ENCODE measurements at regions not wholly inside any gene's neighbourhood (a gene's known extent, or its start where the extent isn't known, plus 50 kb on each side); places are given as distances from the start of the nearest gene placed in this dataset.

DNA sequence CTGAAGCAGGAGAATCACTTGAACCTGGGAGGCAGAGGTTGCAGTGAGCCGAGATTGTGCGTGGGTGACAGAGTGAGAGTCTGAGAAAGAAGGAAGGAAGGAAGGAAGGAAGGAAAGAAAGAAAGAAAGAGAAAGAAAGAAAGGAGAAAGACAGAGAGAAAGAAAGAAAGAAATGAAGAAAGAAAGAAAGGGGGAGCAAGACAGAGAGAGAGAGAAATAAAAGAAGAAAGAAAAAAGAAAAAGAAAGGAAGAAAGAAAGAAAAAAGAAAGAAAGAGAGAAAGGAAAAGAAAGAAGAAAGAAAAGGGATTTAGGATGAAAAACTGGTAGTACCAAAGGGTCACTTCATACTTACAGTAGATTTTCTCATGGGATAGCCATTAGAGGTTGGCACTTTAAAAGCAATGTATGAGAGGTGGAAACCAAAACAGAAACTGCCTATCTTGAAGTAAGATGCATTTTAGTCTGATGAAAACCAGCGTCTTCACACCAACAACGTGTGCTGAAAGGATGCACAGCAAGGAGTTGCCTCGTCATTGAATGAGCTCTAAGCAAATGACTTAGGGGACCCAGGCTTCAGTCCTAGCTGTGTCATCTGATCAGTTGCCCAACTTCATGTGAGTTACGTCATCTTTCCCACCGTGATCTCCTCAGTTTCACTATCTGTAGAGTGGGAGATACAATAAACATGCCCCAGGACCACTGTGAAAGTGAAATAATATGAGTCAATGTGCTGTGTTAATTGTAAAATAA is 133.9 kb upstream of the NEDD9 start:
- DNase-seq (ENCODE audit: low read depth in 4 of 4, low spot score in 3 of 4): no peak

DNA sequence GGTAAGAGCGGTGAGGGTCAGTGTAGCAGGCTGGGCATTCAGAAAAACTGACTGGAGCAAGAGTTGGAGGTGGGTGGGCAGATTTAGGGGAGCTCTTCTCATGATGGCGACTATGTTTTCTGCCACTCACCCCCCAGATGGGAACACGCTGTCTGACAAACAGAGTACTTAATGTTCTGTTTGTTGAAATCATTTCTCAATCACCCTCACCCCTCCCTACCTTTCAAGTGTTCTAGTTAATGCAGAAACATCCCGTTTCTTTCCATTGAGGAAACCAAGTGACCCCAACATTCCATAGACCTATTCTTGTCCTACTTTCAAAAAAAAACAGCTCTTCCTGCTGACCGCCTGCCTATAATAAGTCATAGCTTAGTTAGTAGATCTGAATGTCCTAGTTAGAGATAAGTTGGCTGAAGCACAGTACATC is 132.5 kb upstream of the NEDD9 start:
- no peak for DNase-seq (ENCODE audit: low read depth in 4 of 4, low spot score in 3 of 4)

DNA sequence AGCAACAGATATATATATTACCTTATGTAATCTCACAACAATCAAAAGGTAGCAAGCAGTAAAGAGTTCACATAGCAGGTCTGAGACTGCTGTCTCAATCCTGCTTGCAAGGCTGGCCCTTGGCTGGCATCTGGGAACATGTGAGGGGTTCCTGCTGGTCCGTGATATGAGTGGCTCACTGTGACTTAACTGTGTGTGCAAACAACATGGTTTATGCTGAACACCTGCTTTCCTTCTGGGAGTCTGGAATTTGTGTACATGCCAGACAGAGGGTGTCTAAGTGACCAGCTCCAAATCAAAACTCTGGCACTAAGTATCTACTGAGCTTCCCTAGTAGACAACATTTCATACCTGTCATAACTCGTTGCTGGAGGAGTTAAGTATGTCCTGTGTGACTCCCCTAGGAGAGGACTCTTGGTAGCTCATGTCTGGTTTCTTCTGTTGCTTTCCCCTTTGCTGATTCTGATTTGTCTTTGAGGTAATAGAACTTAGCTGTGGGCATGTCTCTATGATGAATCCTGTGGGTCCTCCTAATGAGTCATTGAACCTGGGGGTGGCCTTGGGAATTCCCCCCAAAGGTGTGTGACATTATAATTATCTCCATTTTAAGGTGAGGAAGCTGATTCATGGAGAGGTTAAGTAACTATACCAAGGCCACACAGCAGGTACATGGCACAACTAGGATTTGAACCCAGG is 131.6 kb upstream of the NEDD9 start:
- DNase-seq (ENCODE audit: low read depth in 4 of 4, low spot score in 3 of 4): no peak

DNA sequence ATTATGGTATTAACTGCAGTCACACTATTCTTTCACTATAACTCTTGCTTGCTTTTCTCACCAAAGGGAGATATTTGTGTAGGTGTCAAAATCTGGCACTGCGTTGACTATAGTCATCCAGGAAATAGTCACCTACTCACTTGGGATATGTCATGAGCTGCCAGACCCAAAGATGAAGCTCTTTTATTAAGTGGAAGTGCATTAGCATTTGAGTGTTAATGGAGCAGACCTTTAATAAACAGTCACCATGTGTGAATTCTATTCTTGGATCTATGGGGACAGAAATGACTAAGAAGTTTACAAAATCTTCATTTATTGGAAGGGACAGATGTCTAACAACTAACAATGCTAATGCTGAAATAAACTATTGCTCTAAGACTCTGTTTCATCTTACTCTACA is 130.1 kb upstream of the NEDD9 start:
- DNase-seq (ENCODE audit: low read depth in 4 of 4, low spot score in 3 of 4): no peak

DNA sequence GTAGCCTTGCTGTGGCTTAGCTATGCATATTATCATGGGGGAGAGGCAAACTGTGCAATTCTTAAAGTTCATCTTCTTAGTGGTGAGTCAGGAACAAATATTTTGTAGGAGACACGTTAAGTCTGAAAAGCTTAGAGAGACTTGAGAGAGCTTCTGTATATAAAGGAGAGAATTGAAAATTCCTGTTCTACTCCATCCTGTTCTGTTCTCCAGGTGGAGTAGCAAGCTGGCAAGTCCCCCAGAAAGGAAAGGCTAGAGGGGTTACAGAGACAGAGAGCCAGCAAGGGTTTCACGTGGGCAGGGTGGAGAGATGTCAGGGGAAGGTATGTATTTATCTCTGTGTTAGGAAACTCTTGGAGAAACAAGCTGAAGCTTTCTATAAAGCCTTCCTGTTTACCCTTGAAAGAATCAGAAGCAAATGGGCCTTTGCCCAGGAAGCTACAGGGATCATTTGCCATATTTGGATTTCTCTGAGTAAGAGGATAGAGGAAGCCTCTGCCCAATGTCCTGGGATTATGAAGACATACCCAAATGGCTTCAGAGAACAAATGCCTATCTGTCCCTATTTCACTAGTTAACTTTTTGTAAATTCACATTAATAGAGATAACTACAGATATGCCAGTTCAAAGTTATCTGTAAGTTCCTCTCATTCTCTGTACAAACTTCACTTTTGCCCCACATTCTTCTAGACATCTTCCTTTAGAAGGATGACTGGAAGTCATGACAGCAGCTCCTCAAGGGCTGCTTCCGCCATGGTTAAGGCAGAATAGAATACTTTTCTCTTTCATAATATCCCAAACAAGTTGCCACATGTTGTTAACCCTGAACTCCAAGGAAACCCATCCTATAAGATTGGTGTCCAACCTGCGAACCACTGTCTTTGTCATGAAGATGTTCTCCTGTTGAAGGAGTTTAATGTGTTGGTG is 126.7 kb upstream of the NEDD9 start:
- DNase-seq (ENCODE audit: low read depth in 4 of 4, low spot score in 3 of 4): no peak

DNA sequence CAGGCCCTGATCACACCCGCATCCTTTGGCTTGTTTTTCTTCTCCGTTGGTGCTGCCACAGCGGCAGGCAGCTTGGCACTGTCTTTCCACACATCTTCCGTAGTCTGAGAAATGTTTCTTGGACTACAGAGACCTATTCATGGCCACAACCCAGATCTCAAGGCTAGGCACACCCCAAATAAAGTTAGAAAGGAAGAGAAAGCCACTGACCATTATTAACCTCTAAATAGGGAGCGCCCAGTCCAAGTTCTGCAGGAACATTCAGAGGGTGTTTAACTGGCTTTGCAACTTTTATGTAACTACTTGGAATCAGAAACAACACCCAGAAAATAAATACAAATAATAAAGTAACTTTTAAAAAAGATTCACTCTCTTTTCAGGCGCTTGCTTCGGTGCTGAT is 124.8 kb upstream of the NEDD9 start:
- DNase-seq (ENCODE audit: low read depth in 4 of 4, low spot score in 3 of 4): no peak

DNA sequence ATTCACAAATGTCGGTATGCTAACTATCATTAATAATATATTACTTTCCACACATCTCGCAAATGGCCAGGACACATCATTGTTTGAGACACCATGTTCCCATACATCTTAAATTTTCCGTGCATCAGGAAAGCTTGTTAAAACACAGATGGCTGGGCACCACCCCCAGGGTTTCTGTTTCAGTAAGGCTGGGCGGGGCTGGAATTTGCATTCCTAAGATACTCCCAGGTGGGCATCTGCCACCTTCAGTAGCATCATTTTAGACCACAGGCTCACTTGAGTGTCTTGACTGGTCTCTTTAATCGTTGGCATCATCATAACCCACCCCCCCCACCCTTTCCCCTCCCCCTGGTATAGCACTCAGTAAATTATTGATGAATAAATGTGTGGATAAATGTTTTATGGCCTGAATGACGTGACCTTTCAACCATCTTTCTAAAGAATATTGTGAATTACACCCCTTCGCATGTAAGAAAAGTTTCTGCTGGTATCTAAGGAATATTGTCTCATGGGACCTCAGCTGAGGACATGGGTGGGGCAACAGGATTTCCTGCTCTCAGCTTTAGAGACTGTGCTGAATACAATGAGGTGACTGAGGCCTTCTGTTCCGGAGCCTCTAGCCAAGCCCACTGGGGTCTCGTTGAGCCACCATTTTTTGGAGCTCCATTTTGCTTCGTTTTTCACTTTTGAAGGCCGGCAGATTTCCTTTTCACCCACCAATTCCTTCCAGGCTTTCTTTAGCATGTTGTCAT is 124.1 kb upstream of the NEDD9 start:
- no peak for DNase-seq (ENCODE audit: low read depth in 4 of 4, low spot score in 3 of 4)

DNA sequence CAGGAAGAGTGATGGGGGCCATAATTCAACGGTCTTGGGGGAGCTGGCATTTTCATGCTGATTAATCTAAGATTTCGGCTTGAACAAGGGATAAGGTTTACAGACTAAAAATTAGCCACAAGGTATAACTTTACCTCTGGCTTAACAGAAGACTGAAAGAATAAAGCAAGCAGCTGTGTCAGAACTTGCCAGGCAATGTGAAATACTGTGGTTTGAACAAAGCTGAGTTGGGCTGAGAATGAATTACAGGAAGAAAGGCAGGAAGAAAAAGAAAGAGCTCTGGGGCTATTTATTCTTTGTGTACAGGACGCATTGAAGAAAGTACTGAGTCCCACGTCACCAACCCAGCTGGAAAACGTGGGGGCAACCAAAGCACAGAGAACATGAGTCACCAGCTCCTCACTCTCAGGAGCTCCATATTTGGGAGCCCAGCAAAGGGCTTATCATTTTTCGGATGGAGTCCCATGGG is 121.5 kb upstream of the NEDD9 start:
- no peak for DNase-seq (ENCODE audit: low read depth in 4 of 4, low spot score in 3 of 4)

DNA sequence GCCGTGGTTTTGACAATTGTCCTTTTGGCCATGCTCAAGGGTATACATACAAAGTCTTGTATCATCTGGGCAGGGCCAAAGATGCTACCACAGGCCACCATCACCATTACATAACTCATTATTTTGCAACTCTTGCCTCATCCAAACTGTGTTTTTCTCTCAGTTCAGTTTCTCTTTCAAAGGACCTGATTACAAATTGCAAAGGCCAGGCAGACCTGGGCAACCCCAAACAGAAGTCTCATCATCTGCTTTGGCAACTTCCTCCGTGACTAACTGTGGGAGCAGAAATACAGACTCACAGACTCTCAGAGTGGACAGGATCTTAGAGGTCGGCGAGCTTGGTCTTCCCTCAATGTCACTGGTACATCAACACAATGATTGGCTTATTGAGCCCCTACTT is 117.8 kb upstream of the NEDD9 start:
- no peak for DNase-seq (ENCODE audit: low read depth in 4 of 4, low spot score in 3 of 4)

DNA sequence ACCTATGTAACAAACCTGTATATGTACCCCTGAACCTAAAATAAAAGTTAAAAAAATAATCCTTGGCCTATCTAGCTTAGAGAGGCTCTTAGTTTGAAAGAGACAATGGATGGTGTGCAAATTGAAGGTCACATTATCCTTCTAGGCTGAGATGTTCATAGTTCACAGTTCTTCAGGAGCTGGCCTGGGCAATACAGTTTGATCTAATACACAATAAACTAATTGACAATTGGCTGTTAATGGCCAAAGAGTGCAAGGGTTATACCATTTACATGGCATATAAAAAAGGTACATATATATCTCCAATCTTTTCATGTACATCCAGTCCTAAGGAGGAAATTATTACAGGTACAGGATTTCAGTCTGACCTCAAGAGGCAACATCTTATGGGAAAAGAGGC is 117.4 kb upstream of the NEDD9 start:
- no peak for DNase-seq (ENCODE audit: low read depth in 4 of 4, low spot score in 3 of 4)

DNA sequence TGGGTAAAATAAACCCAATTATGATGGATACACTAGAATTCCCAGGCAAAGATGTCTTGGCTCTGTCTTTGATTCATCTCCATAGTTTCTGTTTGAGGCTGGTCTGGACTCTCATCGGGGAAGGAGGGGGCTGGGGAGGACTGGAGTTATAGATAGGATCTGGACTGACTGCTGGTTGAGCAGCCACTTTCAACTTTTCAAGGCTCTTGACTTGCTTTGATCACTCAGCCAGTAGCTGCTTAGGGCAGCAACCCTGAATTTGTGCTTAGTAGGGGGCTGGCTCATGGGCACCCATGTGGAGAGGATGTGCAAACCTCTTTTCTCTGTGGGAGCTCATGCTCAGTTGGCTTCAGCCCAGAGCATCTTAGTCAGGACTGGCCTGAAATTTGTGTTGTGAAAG is 114.0 kb upstream of the NEDD9 start:
- DNase-seq (ENCODE audit: low read depth in 4 of 4, low spot score in 3 of 4): no peak

DNA sequence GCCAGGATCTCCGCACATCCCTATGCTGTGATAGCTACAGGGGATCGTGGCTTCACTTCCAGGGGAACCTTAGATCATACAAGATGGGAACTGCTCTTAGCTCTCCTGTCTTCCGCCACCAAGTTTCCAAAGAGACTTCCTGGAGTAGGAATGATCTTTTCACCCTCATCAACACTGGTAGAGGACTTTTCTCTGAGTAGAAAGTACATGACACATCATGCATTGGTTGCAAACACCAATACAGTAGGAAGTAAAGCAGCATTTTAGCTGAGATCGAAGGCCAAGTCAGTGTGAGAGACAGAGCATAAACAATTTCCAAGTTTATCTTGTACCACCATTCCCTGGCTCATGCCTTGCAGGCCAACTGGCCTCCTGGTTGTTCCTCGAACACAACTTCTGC is 113.1 kb upstream of the NEDD9 start:
- no peak for DNase-seq (ENCODE audit: low read depth in 4 of 4, low spot score in 3 of 4)

DNA sequence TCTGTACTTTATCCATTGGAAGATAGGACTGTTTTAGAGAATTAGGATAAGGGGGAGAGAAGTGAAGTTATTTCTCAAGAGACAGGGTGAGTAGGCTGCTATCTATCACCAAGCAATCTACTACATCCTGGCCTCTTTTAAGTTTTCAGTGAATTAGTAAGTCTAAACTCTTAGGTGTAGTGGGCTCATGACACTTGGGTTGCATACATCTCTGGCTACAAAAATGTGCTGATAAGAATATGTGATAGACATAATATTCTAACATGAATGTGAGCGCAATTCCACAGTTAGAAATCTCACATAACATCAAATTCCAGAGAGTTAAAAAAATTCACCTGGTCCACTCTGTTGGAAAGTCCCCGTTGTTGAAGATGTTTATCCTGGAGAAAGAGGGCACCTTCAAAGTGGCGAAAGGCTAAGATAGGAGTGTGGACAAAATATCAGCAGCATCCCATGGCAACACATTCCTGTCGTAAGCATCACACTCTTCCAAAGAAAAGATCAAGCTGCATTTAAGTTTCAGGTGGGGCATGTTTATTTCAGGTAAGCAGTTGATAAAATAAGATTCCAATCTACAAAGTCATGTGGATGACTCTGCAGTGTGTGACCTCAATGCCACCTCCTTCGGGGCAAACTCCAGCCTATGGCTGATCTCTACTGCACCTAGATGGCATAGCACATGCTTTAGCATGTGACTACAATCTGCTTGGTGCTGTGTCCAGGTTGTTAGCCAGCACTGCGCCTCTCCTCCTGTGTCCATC is 111.7 kb upstream of the NEDD9 start:
- DNase-seq (ENCODE audit: low read depth in 4 of 4, low spot score in 3 of 4): no peak

DNA sequence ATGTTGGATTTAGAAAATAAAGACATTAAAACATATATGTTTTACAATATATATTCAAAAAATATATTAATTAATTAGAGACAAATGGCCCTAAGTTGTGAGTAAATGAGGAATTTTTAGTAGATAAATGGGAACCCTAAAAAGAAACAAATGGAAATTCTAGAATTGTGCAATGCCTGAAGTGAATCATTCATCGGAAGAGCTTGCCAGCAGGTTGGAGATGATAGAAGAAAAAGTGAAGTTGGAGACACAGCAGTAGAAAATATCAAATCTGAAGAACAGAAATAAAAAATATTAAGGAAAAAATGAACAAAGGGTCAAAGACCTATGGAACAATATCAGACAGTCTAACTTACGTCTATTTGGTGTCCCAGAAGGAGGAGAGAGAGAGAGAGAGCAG is 109.4 kb upstream of the NEDD9 start:
- DNase-seq (ENCODE audit: low read depth in 4 of 4, low spot score in 3 of 4): no peak

DNA sequence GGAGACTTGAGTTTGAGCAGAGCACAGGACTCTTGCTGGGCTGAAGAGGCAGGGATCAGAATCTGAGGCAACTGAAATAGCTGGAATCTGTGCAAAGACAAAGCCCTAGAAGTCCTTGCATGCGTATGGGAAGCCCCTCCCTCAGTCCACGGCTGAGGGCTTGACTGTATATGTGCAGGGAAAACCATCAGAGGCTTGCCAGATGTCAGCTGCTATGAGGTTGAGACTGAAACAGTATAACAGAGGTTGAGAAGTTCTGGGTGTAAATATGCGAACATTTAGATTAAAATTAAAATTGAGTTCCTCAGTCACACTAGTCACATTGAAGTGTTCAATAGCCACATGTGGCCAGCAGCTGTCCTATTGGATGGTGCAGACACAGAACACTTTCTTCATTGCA is 108.8 kb upstream of the NEDD9 start:
- DNase-seq (ENCODE audit: low read depth in 4 of 4, low spot score in 3 of 4): no peak

DNA sequence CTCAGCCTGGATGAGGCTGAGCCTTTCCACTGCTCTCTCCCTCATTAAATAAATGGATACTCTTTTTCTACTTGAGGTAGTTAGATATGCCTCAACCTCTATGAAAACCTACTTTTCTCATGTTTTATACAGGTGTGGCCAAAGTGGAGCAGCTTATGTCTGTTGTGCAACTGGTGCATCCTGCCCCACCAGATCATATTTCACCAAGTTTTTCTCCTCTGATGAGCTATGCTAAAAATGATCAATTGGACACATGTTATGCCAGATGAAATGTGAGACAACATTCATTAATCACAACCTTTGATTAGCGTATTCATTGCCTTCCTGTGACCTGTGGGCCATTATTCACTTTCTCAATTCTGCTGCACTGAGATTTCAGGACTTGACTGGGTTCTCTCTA is 106.9 kb upstream of the NEDD9 start:
- no peak for DNase-seq (ENCODE audit: low read depth in 4 of 4, low spot score in 3 of 4)

DNA sequence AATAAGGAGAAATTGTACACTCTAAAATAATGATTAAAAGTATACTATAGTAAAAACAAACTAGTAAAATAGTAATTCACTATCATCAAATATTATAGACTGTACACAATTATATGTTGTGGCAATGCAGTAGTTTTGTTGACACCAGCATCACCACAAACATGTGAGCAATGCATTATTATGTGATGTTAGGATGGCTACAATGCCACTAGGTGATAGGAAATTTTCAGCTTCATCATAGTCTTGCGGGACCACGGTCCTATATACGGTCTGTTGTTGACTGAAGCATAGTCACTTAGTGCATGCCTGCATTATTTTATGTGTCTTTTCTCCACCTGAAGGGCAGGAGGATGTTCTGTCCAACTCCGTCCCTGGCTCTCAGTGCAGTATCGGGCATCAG is 104.8 kb upstream of the NEDD9 start:
- no peak for DNase-seq (ENCODE audit: low read depth in 4 of 4, low spot score in 3 of 4)

DNA sequence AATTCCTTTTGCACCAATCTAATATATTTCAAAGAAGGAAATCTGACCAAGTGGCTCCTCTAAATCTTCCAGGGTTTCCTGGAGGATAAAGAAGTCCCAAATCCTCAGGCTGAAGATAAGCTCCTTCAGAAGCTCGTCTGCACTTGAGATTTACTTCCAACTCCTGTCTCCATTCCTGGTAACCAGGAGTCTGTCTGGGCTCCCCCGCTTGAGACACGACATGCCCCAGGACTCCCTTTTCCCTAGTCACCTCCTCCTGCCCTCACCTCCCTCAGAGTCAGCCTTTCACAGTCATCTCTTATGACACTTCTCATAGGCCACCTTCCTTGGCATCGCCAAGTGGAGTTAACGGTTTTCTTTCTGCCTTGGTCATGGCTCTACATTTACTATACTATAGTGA is 103.4 kb upstream of the NEDD9 start:
- DNase-seq (ENCODE audit: low read depth in 4 of 4, low spot score in 3 of 4): no peak

DNA sequence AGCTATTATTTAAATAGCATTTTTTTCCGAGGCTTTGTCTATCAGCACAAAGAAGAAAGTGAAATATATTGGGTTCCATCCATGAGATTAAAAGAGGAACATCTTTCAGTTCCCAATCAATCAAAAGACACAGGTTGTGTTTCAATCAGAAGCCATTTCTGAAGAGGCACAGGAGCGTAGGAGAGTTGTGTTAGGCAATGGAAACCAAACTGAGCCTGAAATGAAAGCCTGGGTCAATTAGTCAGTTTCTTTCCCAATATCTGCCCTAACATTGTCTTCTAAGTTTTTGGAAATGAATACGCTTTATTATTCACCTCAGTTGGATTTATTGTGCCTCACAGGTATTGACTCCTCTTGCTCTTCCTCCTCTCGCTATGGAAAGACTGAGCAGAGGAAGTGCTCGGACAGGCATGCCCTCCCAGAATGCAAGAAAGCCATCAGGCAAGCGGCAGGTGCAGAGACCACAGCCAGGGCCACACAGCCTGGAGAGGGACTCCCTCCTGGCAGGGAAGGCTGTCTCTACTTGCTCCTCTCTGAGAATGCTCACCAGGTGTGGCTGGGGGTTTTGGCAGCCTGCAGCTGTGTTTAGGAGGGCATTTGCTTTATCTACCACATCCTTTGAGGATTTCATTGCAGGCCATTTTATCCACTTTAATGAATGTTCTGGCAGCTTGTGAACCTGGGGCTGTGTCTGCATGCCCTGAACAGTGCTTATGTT is 100.8 kb upstream of the NEDD9 start:
- DNase-seq (ENCODE audit: low read depth in 4 of 4, low spot score in 3 of 4): no peak
